SKM-1 (cell line): ENCODE measurements at regions not wholly inside any gene's neighbourhood (a gene's known extent, or its start where the extent isn't known, plus 50 kb on each side); places are given as distances from the start of the nearest gene placed in this dataset.

Experiments used
- DNase-seq: peaks from one replicate; lab custom pipeline; 2025; ENCODE audit not compliant: unreplicated experiment; lab: John Stamatoyannopoulos, UW

DNA sequence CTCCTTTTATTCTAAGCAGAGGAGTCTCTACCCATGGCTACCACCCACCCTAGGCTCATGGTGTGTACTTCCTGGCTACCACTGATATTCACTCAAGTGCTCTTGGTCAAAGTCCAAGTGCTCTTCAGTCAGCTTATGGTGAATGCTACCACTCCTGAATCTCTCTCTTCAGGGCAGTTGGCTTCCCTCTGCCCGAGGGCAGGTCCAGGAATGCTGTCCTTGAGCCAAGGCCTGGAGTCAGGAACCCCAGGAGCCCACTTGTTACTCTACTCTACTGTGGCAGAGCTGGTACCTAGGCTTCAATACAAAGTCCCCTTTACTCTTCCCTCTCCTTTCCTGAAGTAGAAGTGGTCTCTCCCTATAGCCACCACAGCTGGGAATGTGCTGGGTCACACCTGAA lies 226.0 kb downstream of the DIPK2A start:
- no peak for DNase-seq

DNA sequence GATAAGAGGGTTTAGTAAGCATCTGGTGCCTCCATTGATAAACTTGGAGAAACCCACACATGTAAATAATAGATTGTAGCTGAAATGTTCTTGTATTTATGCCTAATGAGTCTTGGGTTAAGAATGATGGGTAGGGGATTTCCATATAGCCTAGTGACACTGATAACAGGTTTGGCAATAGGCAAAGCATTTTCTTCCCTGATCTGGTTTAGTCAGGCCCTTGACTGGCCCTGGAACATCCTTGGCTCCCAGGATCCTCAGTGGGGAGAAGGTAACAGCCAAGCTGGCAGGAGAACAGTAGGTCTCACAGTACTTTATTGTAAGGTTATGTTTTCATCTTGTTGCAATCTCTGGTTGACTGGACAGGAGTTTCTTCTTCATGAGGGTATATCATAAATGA lies 228.4 kb downstream of the DIPK2A start:
- DNase-seq: no peak

DNA sequence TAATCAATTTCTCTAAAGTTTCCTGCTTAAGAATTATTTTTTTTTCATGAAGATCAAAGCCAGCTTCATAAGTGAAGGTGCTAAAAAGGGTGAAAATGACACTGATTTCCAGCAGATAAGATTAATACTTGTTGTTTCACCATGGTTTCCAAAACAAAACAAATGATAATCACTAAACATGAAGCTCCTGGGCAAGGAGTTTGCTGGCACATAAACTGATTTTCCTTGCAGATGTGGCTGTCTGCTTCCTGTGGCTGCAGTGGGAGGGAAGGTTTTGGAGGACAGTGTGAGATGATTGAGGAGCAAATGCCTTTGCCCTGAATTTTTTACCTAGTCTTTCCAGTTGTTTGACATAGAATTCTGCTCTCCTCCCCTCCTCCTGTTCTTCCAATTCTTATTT lies 228.8 kb downstream of the DIPK2A start:
- no peak for DNase-seq

DNA sequence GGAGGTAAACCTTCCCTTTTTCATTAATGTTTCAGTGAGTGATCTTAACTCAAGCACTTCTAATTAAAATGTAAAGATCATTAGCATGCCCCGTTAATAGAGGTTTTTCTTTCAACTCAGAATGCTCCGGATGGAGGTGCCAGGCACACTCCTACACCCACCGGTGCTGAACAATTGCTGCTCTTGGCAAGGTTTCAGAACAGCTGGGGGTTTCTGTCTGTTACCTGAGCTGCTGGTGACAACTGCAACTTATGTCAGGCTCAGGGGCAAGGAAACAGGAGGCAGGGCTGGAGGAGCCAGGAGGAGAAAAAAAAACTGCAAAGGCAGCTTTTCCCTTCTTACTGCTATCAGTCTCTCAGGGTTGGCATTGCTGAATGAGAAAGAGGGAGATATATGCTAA lies 250.1 kb downstream of the DIPK2A start:
- DNase-seq: no peak

DNA sequence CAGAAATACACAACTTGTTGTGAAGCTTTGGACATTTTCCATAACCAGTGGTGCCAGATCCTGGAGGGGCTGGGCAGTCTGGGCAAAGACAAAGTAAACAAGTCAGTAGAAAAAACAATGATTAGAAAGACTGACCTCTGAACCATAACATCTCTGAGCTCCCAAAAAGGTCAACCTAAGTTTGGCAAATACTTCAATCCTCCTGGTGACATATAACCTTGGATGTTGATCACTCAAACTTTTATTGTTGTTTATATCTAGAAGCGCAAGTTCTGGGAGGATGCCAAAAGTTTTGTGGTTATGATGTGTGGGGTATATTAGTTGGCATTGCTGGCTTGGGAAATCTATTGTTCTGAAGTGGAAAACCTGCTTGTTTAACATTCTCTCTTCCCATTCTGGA lies 257.7 kb downstream of the DIPK2A start:
- no peak for DNase-seq

DNA sequence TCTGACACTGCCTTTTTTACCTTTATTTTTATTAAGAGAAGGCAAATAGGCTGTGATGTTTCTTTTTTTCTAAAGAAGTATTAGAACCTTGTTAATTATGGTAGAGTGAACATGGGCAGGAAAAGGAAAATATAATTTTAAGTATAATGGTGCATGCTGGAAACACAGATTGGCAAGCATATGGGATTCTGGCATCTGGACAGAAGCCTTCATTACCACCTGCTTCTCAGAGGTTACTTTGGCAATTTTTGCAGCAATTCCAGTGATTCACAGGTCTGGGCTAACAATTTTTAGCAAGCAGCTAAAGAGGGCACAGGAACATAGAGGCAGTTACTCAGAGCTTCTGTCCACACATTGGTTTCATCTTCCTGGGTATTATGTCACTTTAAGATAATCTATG lies 258.3 kb downstream of the DIPK2A start:
- no peak for DNase-seq

DNA sequence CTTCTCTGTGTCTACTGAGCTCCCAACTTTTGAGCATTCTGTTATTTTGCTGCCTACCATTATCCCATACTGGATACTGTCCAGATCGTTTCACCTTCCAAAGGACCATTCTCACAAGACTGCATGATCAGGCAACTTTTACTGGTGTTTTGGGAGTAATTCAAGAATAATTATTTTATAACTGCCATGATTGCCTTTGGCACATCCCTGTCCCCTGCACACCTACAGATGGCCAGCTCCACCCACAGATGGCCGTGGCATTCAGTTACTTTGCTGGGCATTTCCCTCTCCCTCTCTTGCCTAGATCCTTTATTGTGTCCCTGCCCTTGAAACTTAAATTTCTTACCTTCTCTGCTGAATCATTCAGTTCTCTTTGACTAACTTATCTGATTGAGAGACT lies 263.9 kb downstream of the DIPK2A start:
- DNase-seq: no peak

DNA sequence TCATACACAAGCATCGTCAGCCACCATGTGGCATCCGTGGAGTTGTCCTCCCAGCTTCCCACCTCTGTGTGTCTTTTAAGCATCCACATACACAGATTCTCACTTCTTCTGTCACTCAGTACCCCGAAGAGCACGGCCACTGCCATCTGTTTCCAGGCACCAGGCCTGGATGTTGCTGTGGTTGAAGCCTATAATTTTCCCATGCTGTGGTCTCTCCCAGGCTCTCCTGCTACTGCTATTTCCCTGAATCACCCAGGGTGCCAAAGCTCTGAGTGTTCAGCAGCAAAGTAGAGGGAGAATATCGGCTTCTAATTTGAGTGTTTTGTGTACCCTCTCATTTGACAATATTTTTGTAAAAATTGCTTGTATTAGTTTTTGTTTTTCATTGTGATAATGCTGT lies 265.7 kb downstream of the DIPK2A start:
- DNase-seq: no peak

DNA sequence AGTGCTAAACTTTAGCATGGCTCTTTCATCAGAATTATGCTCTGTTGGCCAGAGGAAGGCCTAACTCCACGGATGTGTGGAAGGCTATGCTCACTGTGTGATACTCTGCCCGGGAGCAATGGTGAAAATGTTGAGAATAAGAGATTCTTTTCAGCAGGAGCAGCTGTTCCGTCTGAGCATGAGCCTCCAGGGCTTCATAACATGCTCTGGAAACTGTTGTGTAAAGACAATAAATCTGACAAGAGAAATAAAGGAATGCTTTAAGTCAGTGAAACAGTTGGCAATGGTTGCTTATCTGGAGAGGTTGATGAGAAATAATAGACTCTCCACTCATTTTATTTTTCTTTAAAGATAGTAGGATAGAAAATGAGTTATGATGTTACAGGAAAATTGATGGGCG lies 269.8 kb downstream of the DIPK2A start:
- DNase-seq: no peak

DNA sequence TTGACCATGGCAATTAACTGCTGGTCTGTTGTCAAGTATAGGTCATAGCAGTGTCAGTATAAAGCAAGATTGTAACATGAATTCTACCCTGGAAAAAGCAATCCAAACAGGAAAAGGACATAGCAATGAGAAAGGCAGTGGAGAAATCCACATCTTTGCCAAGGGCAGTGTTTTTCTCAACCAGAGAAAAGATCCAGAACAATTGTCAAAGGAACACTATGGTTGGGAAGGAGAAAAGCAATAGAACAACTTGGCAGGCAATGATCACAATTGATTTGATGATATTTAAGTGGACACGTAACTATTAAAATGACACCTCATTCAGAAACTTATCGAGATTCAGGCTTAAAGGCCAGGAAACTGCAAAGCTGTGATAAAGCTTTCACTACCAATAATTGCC lies 271.1 kb downstream of the DIPK2A start:
- no peak for DNase-seq

DNA sequence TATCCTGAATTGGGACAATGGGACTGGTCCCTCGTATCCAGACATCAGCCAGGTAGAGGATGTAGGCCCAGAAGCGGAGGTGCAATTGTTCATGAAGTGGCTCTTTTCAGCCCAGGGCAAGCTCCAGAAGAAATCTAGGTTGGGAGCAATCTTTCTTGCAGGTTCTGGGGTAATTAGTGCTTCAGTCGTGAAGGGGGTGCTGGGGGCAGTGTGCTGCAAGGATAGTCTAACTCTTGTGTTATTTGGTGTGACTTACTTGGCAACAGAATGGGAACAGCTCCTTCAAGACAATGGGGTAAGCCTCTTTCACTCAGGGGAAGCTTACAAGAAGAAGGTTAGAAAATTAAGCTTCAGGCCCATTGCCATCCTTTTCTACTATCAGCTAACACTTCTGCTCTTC lies 273.0 kb downstream of the DIPK2A start:
- no peak for DNase-seq

DNA sequence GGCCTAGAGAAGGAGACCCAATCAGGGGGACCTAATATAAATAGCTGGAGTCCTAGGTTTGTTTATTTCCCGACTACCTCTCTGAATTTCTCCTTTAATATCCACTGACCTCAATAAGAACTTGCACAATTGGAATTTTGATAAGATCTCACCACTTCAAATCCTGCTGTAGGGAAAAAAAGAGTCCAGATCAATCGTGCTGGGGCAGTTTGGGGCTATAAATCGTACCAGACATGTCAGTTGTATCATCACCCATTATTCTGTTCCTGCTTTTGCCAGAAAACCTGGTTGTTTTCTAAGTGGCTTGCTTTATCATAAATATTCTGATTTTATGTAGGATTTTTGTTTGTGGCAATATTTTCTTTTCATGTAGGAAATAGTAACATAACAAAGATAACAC lies 281.3 kb downstream of the DIPK2A start:
- no peak for DNase-seq

DNA sequence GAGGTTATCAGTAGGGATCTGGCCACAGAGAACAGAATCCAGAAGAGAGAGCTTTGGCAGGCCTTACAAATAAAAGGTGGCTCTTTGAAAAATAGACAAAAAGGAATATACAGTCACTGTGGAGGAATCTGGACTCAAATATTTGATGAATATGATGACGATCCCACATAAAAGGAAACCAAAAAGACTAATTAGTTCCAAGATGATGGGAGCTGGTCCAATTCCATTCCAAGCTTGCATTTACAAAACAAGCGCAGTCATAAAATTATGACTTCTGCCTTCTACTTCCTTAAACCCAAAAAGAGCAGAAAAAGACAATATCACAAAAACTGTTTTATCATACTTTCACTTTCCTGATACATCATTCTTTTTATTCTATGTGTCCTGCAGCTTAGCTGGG lies 285.8 kb downstream of the DIPK2A start:
- no peak for DNase-seq

DNA sequence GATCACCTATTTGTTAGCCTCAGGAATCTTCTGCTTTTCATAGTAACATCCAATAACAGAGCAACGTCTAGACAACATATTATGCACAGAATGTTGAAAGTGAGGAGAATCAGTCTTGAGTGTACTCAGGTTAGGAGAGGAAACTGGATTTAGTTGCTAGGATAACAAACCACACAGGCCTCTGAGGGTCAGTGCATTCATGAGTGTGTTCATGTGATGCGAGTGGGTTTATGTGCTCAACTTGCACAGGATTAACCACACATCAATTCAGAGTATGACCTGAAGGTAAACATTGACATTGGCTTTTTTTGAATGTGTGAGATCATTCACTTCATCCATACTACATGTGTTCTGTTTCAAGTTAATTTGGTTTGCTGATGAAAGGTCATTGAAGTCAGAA lies 287.6 kb downstream of the DIPK2A start:
- no peak for DNase-seq

DNA sequence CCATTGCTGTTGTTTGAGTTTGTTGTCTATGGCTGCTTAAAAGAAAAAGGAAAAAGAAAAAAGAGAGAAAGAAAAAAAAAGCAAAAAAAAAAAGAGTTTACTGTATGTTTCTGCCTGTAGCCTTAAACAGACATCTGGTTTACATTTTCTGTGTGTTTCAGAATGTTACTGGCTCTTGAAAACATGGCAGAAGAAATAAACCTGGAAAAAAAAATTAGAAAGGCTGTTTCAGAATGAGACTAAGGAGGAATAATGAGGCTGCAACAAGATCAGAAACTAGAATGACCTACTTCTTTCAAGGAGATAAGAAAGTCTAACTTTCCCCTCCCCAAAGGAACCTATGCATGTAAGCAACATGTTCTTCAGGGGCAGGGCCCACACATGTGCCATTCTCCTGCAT lies 292.1 kb downstream of the DIPK2A start:
- DNase-seq: no peak

DNA sequence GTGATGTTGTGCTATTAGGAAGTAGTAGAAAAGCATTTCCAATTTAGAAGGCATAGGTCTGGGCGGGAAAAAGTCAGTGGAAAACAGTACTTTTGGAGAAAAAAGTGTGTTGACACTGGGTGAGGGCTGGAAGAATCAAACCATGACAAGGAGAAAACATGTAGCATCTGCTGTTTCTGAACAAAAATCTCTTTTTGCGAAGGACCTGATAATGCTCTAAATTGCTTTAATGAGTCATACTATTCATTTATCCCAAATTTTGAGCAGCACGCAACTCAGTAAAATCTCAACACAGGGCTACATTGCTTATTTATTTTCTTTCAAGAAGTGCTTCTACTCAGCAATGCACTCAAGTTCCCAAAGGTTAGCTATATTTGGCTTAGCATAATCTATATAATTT lies 292.7 kb downstream of the DIPK2A start:
- no peak for DNase-seq

DNA sequence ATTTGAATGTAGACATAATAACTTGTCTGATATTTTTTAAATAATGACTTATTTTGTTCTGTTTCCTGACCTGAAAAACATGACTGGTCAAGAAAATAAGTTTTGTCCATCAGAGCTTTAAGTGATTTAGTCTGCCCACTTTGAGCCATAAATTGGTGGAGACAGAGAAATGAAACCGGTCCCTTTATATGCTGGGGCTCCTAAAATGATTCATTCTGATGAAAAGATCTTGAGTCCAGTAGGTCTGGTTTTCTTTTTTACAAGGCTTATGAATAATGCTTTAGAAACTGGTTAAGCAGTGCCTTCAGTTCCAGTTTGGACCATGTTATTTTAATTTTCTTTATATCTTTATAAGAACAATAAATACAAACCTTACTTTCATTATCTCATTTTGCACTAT lies 293.2 kb downstream of the DIPK2A start:
- DNase-seq: no peak

DNA sequence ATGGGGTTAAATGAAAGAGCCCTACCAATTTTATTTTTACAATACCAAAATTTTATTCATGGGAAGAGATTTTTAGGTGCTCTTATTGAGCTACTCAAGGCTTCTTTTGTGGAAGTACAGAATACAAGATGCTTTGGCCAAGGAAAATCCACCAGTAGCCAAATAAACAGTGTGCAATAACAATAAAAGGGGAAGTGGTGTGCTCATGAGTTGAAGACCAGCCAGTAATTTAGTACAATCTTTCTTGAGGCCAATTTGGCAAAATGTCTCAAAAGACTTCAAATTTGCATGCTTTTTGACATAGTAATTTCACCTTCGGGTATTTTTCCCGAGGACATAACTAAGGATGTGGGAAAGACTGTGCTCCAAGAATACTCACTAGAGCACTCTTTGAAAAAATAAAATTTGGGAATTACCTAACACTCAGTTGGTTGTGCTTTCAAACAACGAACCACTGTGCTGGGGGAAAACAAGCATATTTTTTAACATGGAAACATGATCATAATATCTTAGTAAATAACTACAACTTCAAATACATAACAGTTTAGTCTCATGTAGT lies 294.0 kb downstream of the DIPK2A start:
- no peak for DNase-seq

DNA sequence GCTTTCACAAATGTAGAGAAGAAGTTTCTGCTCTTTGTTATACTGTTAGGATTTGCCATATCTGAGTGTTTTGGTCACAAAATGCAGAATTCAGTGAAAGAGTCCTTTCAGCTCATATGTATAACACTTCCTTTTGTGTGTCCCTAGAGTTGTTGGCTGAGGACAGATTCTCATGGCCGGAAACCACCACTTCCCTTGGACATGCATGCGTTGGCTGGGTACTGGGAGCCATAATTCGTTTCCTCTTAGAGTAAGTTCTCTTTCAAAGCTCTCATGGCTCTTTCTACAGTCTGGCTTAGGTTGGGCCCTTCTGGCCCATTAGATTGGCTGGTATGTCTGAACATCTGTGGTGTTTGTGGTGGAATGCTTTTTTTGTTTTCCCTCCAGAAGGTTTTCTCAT lies 298.5 kb downstream of the DIPK2A start:
- DNase-seq: no peak

DNA sequence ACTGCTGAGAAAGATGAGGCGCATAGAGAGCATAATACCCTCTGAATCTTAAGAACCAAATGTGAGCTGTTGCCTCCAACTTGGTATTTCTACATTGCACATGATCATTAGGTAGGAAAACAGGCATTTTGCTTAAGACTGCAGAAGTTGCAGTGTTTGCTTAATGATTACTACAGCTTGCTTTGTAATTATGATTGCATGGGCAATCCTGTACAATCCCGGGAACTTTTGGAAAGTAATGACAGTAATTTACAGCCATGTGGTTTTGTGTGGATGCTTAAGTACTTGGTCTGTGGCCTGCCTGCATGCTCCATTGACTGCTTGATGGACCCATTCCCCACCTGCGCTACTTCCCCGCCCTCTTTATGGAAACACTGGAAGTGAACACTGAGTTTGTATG lies 301.1 kb downstream of the DIPK2A start:
- no peak for DNase-seq

DNA sequence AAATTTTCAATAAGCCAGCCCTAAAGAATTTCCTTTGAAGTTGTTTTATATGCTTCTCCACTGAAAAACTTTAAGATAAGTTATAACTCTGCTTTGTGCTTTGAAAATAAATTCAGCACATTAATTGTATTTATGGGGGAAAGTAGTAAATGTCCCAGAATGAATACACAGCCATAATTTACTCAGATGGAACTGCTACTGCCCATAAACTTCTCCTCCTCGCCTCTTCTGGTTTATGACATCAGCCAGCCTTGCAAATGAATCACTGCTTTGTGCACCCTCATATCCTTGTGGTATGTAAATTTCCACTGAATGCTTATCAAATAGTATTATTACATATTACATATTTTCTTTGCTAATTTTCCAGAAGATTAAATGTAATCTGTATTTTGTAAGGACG lies 302.0 kb downstream of the DIPK2A start:
- DNase-seq: no peak

DNA sequence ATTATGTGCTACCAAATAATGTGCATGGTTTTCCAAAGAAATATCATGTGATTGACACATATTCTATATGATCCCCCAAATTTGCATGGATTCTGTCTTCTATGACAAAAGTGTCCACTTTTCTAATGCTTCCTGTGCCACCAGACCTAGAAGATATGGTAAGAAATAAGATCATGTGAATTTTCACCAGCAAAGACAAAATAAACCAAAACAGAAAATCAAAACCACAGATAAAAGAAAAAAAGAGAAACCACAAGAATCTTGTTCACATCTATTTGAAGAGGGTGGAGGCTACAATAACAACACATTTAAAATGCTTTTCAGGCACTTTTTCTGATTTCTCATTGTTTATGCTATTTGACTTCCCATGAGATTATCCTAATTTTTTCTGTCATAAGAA lies 303.4 kb downstream of the DIPK2A start:
- no peak for DNase-seq

DNA sequence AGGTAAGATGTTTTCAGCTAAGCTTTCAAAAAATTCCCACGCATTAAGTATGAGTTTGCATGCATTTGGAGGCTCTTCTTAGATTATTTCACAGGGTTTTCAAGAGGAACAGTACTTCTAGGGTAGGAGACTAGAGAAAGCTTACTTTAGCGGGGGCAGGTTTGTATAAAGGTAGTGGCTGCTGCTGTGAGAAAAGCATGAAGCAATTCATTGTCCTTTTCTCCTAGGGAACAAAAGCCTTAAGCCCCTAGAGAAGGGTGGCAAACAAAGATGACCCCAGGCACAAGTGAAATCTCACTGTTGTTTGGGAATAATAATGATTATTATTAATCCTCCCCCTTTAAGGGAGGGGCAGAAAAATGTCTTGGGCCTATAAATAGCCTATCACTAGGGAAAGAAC lies 310.7 kb downstream of the DIPK2A start:
- no peak for DNase-seq
